HCT116 (cell line): ENCODE measurements at regions not wholly inside any gene's neighbourhood (a gene's known extent, or its start where the extent isn't known, plus 50 kb on each side); places are given as distances from the start of the nearest gene placed in this dataset.

Source experiments
- ATAC-seq: fragments of 200-7000 bp; cut with Tn5 transposase; 2 replicates; pipeline ENCODE4 v1.9.1; 2020; ENCODE audit warnings: mild to moderate bottlenecking, moderate library complexity
- BruUV-seq: library from RNA; stranded (reverse); fragments of 400-500 nt; replicated peaks from 2 replicates; lab custom pipeline; 2021; lab: Mats Ljungman, UMichigan
- CTCF ChIA-PET: fragments of 300-600 bp; sonication (Branson Sonifier 250); formaldehyde crosslinking; loops from one replicate; lab custom pipeline; 2021; ENCODE audit warnings: antibody characterized with exemption; lab: Charles Lee
- POLR2A ChIA-PET: fragments of 300-600, 350-600 bp; sonication (Branson Sonifier 250); formaldehyde crosslinking; loops from one replicate; lab custom pipeline; 2021; ENCODE audit warnings: antibody characterized with exemption; lab: Charles Lee
- RAD21 ChIA-PET, 2 experiments: fragments of 300-600 bp; sonication (Branson Sonifier 250); formaldehyde crosslinking; loops; one replicate each; lab custom pipeline; 2023; ENCODE audit warnings: low total read pairs in 2 of 2; ENCODE audit not compliant: uncharacterized antibody in 2 of 2, unreplicated experiment in 2 of 2, low non-redundant PET in 1 of 2; lab: Charles Lee
- DNase-seq: peaks from one replicate; pipeline ENCODE4 v3.0.0-alpha.2; 2010; ENCODE audit warnings: low read depth, low spot score
- H2AFZ ChIP-seq: fragments of 200-600 bp; shearing (Covaris generic), sonication (generic); 2 replicates; pipeline ENCODE4 v1.6.1; 2017; ENCODE audit warnings: low read depth, mixed run types, mixed read lengths, antibody characterized with exemption, low read length; ENCODE audit not compliant: poor library complexity, severe bottlenecking
- H3K27ac ChIP-seq: 2 replicates; pipeline ENCODE4 v1.5.1; 2012; ENCODE audit warnings: low read depth, low read length
- H3K27me3 ChIP-seq: fragments of 200-600 bp; sonication (generic); 2 replicates; pipeline ENCODE4 v1.6.1; 2016; ENCODE audit warnings: mixed run types, low read length, mixed read lengths; ENCODE audit not compliant: insufficient read depth
- H3K36me3 ChIP-seq, 2 experiments: fragments of 200-500 bp in 1 of 2; fragments of 200-600 bp in 1 of 2; sonication (Bioruptor generic) in 1 of 2; sonication (generic) in 1 of 2; 2 replicates each; pipeline versions ENCODE4 v1.5.1 to v1.6.1; 2014 to 2016; ENCODE audit warnings: low read length in 2 of 2, inconsistent platforms in 1 of 2, mixed read lengths in 1 of 2, mixed run types in 1 of 2; ENCODE audit not compliant: insufficient read depth in 2 of 2, control insufficient read depth in 1 of 2
- H3K4me1 ChIP-seq, 2 experiments: fragments of 200-600 bp in 1 of 2; sonication (generic) in 1 of 2; 2 replicates each; pipeline versions ENCODE4 v1.5.1 to v1.6.1; 2012 to 2017; ENCODE audit warnings: low read length in 2 of 2, inconsistent platforms in 1 of 2, mild to moderate bottlenecking in 1 of 2, mixed read lengths in 1 of 2, mixed run types in 1 of 2, moderate library complexity in 1 of 2; ENCODE audit not compliant: insufficient read depth in 2 of 2, control insufficient read depth in 1 of 2
- H3K4me2 ChIP-seq: fragments of 200-600 bp; sonication (generic); 2 replicates; pipeline ENCODE4 v1.6.1; 2017; ENCODE audit warnings: mixed run types, low read length, mixed read lengths
- H3K4me3 ChIP-seq, 2 experiments: fragments of 200-600 bp in 1 of 2; sonication (generic) in 1 of 2; replicated peaks in 1 of 2; 2 replicates each; pipeline ENCODE4 v1.5.1; 2011 to 2016; ENCODE audit warnings: low read length in 2 of 2, control low read depth in 1 of 2, low read depth in 1 of 2, mild to moderate bottlenecking in 1 of 2, mixed read lengths in 1 of 2, mixed run types in 1 of 2
- H3K79me2 ChIP-seq: fragments of 200-600 bp; sonication (generic); 2 replicates; pipeline ENCODE4 v1.6.1; 2017; ENCODE audit warnings: mild to moderate bottlenecking, mixed run types, low read length, moderate library complexity, mixed read lengths; ENCODE audit not compliant: insufficient read depth
- H3K9ac ChIP-seq: fragments of 200-600 bp; sonication (generic); 2 replicates; pipeline ENCODE4 v1.6.1; 2016; ENCODE audit warnings: low read length, mixed read lengths
- H3K9me2 ChIP-seq: fragments of 200-600 bp; sonication (generic), shearing (Covaris generic); 2 replicates; pipeline ENCODE4 v1.6.1; 2017; ENCODE audit warnings: mixed run types, mild to moderate bottlenecking, moderate library complexity; ENCODE audit not compliant: insufficient read depth
- H3K9me3 ChIP-seq, 2 experiments: fragments of 200-500 bp in 1 of 2; fragments of 200-600 bp in 1 of 2; sonication (Bioruptor generic) in 1 of 2; sonication (generic) in 1 of 2; 2 replicates each; pipeline ENCODE4 v1.6.1; 2014 to 2017; ENCODE audit warnings: low read length in 2 of 2, mixed read lengths in 2 of 2, inconsistent platforms in 1 of 2, low read depth in 1 of 2, mild to moderate bottlenecking in 1 of 2, mixed run types in 1 of 2, moderate library complexity in 1 of 2; ENCODE audit not compliant: control insufficient read depth in 1 of 2, insufficient read depth in 1 of 2
- H4K20me1 ChIP-seq: fragments of 200-600 bp; sonication (generic), shearing (Covaris generic); 2 replicates; pipeline ENCODE4 v1.6.1; 2017; ENCODE audit warnings: mixed run types, mild to moderate bottlenecking, moderate library complexity; ENCODE audit not compliant: insufficient read depth
- ATF3 ChIP-seq: IDR thresholded peaks from 2 replicates; pipeline ENCODE4 v1.6.1; 2012
- CBX3 ChIP-seq: IDR thresholded peaks from 2 replicates; pipeline ENCODE4 v1.6.1; 2012; ENCODE audit warnings: low read depth
- CEBPB ChIP-seq: IDR thresholded peaks from 2 replicates; pipeline ENCODE4 v1.6.1; 2012; ENCODE audit warnings: low read depth
- ELF1 ChIP-seq: IDR thresholded peaks from 2 replicates; pipeline ENCODE4 v1.6.1; 2012; ENCODE audit warnings: low read depth, borderline replicate concordance
- FOSL1 ChIP-seq: IDR thresholded peaks from 2 replicates; pipeline ENCODE4 v1.6.1; 2012; ENCODE audit warnings: low read depth
- JUND ChIP-seq: IDR thresholded peaks from 2 replicates; pipeline ENCODE4 v1.6.1; 2012
- POLR2A ChIP-seq: IDR thresholded peaks from 2 replicates; pipeline ENCODE4 v1.7.0; 2011; ENCODE audit warnings: borderline replicate concordance; ENCODE audit not compliant: insufficient read depth, insufficient read length; ENCODE audit errors: extremely low read depth
- RAD21 ChIP-seq: IDR thresholded peaks from 2 replicates; pipeline ENCODE4 v1.6.1; 2012; ENCODE audit warnings: low read depth, mild to moderate bottlenecking
- SP1 ChIP-seq: IDR thresholded peaks from 2 replicates; pipeline ENCODE4 v1.6.1; 2012; ENCODE audit warnings: low read depth
- SRF ChIP-seq: IDR thresholded peaks from 2 replicates; pipeline ENCODE4 v1.6.1; 2012; ENCODE audit warnings: low read depth
- TCF7L2 ChIP-seq: IDR thresholded peaks from 2 replicates; pipeline ENCODE4 v1.7.0; 2011; ENCODE audit warnings: borderline replicate concordance, inconsistent platforms; ENCODE audit not compliant: insufficient read depth, insufficient read length; ENCODE audit errors: extremely low read depth
- ZFX ChIP-seq: fragments of 450-650 bp; IDR thresholded peaks from 2 replicates; pipeline ENCODE4 v1.6.1; 2017
- intact Hi-C: fragments of 100-400 bp; cut with micrococcal nuclease; formaldehyde crosslinking; loops from 2 replicates; pipeline ENCODE4 v1.10.0; 2022
- TF ChIP-seq, protein P1 (sequence below), 3 experiments: fragments of 200-600 bp in 1 of 3; sonication (generic) in 1 of 3; IDR thresholded peaks in 2 of 3; conservative IDR thresholded peaks in 1 of 3; 2 replicates each; pipeline ENCODE4 v1.5.1; 2012 to 2017; ENCODE audit warnings: low read depth in 2 of 3, low read length in 2 of 3, antibody characterized with exemption in 1 of 3, borderline replicate concordance in 1 of 3, control low read depth in 1 of 3, mild to moderate bottlenecking in 1 of 3, mixed read lengths in 1 of 3, mixed run types in 1 of 3, moderate library complexity in 1 of 3; ENCODE audit not compliant: insufficient read depth in 1 of 3

DNA sequence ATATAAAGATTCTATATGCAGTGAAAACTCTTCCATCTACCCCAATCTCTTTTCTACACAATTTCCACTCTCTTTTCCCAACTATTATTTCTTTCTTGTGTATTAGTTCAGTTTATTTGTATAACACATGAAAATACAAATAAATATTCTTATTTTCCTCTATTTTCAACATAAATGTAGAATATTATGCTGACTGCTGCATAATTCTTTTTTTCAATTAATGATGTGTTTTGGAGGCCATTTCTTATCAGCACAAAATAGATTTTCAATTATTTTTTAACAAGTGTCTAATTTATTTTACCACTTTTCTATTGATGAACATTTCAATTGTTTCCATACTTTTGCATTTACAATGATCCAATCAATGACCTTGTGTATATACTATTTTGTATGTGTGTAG lies 557.7 kb upstream of the NR3C2 start (continued):
- TF ChIP-seq TCF7L2: no peak

DNA sequence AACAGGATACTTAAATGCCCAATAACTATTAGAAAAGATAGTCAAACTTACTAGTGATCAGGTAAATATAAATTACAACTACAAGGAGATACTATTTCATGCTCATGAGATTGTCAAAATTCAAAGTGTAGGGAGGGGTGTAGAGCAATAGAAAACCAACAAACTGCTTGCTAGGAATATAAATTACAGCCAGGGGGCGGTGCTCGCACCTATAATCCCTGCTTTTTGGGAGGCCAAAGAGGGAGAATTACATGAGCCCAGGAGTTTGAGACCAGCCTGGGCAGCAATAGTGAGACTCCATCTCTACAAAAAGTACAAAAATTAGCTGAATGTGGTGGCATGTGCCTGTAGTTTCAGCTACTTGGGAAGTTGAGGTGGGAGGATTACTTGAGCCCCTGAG lies 556.5 kb upstream of the NR3C2 start:
- no peaks in the 10 kb centered on the region for H3K27me3 ChIP-seq
- H3K4me3 ChIP-seq: no peak overlapping the region
- no peaks in the 10 kb centered on the region for H3K9me3 ChIP-seq
- no peaks in the 10 kb centered on the region for H3K9me2 ChIP-seq
- H2AFZ ChIP-seq: no peak overlapping the region
- H3K9ac ChIP-seq: no peak overlapping the region
- no peaks in the 10 kb centered on the region for H3K4me1 ChIP-seq
- ChIA-PET RAD21 (no interaction called here), POLR2A (no interaction called here), CTCF (interaction anchor here (0.9 kb wide), 1 partner anchor 12 kb away, joined by 4 read pairs; no protein-coding TSS in a partner anchor)
- no peak overlapping the region for H3K27ac ChIP-seq
- H3K36me3 ChIP-seq: no peaks in the 10 kb centered on the region
- DNase-seq: peak; percentile 24
- H4K20me1 ChIP-seq: no peaks in the 10 kb centered on the region
- ATAC-seq: peak; percentile 85
- H3K79me2 ChIP-seq: no peaks in the 10 kb centered on the region
- intact Hi-C loops: loop anchor here (5.0 kb wide), 2 partner anchors 264 to 899 kb away; no protein-coding TSS in a partner anchor
- no TSS peak for BruUV-seq
- no peak overlapping the region for H3K4me2 ChIP-seq
- TF ChIP-seq RAD21: peak; percentile 69
- no peak for TF ChIP-seq ZFX
- TF ChIP-seq CEBPB: no peak
- TF ChIP-seq, protein P1, sequence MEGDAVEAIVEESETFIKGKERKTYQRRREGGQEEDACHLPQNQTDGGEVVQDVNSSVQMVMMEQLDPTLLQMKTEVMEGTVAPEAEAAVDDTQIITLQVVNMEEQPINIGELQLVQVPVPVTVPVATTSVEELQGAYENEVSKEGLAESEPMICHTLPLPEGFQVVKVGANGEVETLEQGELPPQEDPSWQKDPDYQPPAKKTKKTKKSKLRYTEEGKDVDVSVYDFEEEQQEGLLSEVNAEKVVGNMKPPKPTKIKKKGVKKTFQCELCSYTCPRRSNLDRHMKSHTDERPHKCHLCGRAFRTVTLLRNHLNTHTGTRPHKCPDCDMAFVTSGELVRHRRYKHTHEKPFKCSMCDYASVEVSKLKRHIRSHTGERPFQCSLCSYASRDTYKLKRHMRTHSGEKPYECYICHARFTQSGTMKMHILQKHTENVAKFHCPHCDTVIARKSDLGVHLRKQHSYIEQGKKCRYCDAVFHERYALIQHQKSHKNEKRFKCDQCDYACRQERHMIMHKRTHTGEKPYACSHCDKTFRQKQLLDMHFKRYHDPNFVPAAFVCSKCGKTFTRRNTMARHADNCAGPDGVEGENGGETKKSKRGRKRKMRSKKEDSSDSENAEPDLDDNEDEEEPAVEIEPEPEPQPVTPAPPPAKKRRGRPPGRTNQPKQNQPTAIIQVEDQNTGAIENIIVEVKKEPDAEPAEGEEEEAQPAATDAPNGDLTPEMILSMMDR (IDR thresholded peaks at IDR 0.05 in 2 of 3, conservative IDR thresholded peaks at IDR 0.05 in 1 of 3; ENCODE audit: borderline replicate concordance in 1 of 3, insufficient read depth in 1 of 3, low read depth in 2 of 3, low read length in 2 of 3): peak; percentile 25 to 74 (median 53); a peak in 5 of 6 replicates

GRCh38 chr4:148986951-148987350 lies 544.7 kb upstream of the NR3C2 start:
- POLR2A ChIA-PET: no interaction called here
- CTCF ChIA-PET: no interaction called here

More at GRCh38 chr4:148986951-148987350, 544.7 kb upstream of the NR3C2 start:
- peak; percentile 54; the same call in 1 of the 2 replicates for ATAC-seq
- H4K20me1 ChIP-seq: no peaks in the 10 kb centered on the region
- intact Hi-C loops: no loop called here
- H3K9me3 ChIP-seq: no peaks in the 10 kb centered on the region
- no peaks in the 10 kb centered on the region for H3K9me2 ChIP-seq
- no TSS peak for BruUV-seq
- RAD21 ChIA-PET: no interaction called here
- no peak overlapping the region for H2AFZ ChIP-seq
- H3K4me1 ChIP-seq: peaks cover 0 to 13% of the 10 kb centered on the region in 2 experiments; a peak in 2 of 4 replicates
- no peaks in the 10 kb centered on the region for H3K79me2 ChIP-seq
- no peak overlapping the region for H3K4me3 ChIP-seq
- no peak overlapping the region for H3K27ac ChIP-seq
- no peak overlapping the region for H3K9ac ChIP-seq
- peak overlapping the region; percentile 43 for H3K4me2 ChIP-seq
- no peaks in the 10 kb centered on the region for H3K36me3 ChIP-seq
- DNase-seq: peak; percentile 38
- no peaks in the 10 kb centered on the region for H3K27me3 ChIP-seq
- TF ChIP-seq POLR2A (no peak), ELF1 (no peak), FOSL1 (peak; percentile 66; the same call in 1 of the 2 replicates), CEBPB (0 out of 2 replicates have a peak, but pooled peaks have one; percentile 34), JUND (peak; percentile 59; the same call in 1 of the 2 replicates), TCF7L2 (peak; percentile 13), SP1 (peak; percentile 78), RAD21 (0 out of 2 replicates have a peak, but pooled peaks have one; percentile 19), SRF (0 out of 2 replicates have a peak, but pooled peaks have one; percentile 19), ATF3 (no peak), CBX3 (peak; percentile 49; the same call in 1 of the 2 replicates)
